IPS-18a (cell line): ENCODE measurements at regions not wholly inside any gene's neighbourhood (a gene's known extent, or its start where the extent isn't known, plus 50 kb on each side); places are given as distances from the start of the nearest gene placed in this dataset.

Experiments used
- H3K27ac ChIP-seq: one replicate; pipeline ENCODE4 v1.5.1; 2013; ENCODE audit warnings: low read length
- H3K27me3 ChIP-seq: one replicate; pipeline ENCODE4 v1.6.1; 2013; ENCODE audit warnings: mild to moderate bottlenecking, low read length; ENCODE audit not compliant: control insufficient read depth, insufficient read depth
- H3K36me3 ChIP-seq: one replicate; pipeline ENCODE4 v1.6.1; 2013; ENCODE audit warnings: low read depth, low read length; ENCODE audit not compliant: control insufficient read depth
- H3K4me1 ChIP-seq: one replicate; pipeline ENCODE4 v1.6.1; 2013; ENCODE audit warnings: low read depth, low read length; ENCODE audit not compliant: control insufficient read depth
- H3K4me3 ChIP-seq: one replicate; pipeline ENCODE4 v1.5.1; 2013; ENCODE audit warnings: low read length
- H3K9ac ChIP-seq: one replicate; pipeline ENCODE4 v1.6.1; 2013; ENCODE audit warnings: mild to moderate bottlenecking, low read length, moderate library complexity
- H3K9me3 ChIP-seq: one replicate; pipeline ENCODE4 v1.6.1; 2013; ENCODE audit warnings: low read depth, low read length; ENCODE audit not compliant: control insufficient read depth

GRCh38 chr12:114916124-114916523 is 232.1 kb upstream of the TBX3 start:
- no peaks in the 10 kb centered on the region for H3K9me3 ChIP-seq
- no peaks in the 10 kb centered on the region for H3K27me3 ChIP-seq
- H3K36me3 ChIP-seq, result no peaks in the 10 kb centered on the region
- no peak overlapping the region for H3K9ac ChIP-seq
- no peak overlapping the region for H3K27ac ChIP-seq
- H3K4me1 ChIP-seq, result no peaks in the 10 kb centered on the region
- no peak overlapping the region for H3K4me3 ChIP-seq

GRCh38 chr12:114913871-114914801 is 230.2 kb upstream of the TBX3 start:
- no peak overlapping the region for H3K4me3 ChIP-seq
- no peak overlapping the region for H3K27ac ChIP-seq
- no peak overlapping the region for H3K9ac ChIP-seq
- H3K36me3 ChIP-seq, result no peaks in the 10 kb centered on the region
- H3K4me1 ChIP-seq, result no peaks in the 10 kb centered on the region
- H3K27me3 ChIP-seq, result no peaks in the 10 kb centered on the region
- H3K9me3 ChIP-seq, result no peaks in the 10 kb centered on the region

- H3K4me1 ChIP-seq, result no peaks in the 10 kb centered on the region
- no peaks in the 10 kb centered on the region for H3K9me3 ChIP-seq
- H3K27me3 ChIP-seq, result no peaks in the 10 kb centered on the region
Observed at GRCh38 chr12:114912811-114913210, 228.8 kb upstream of the TBX3 start.

GRCh38 chr12:114911196-114911595 is 227.2 kb upstream of the TBX3 start:
- no peaks in the 10 kb centered on the region for H3K9me3 ChIP-seq
- no peak overlapping the region for H3K4me3 ChIP-seq
- H3K4me1 ChIP-seq, result no peaks in the 10 kb centered on the region
- no peak overlapping the region for H3K27ac ChIP-seq
- no peak overlapping the region for H3K9ac ChIP-seq
- H3K27me3 ChIP-seq, result no peaks in the 10 kb centered on the region
- H3K36me3 ChIP-seq, result no peaks in the 10 kb centered on the region

More at GRCh38 chr12:114912811-114913210, 228.8 kb upstream of the TBX3 start:
- Histone ChIP-seq H3K9ac (no peak overlapping the region), H3K4me3 (no peak overlapping the region), H3K27ac (no peak overlapping the region), H3K36me3 (no peaks in the 10 kb centered on the region)

GRCh38 chr12:114904254-114905003 is 220.5 kb upstream of the TBX3 start:
- no peaks in the 10 kb centered on the region for H3K36me3 ChIP-seq
- no peaks in the 10 kb centered on the region for H3K4me1 ChIP-seq
- H3K4me3 ChIP-seq, result no peak overlapping the region
- no peaks in the 10 kb centered on the region for H3K27me3 ChIP-seq
- no peak overlapping the region for H3K9ac ChIP-seq
- H3K27ac ChIP-seq, result no peak overlapping the region
- H3K9me3 ChIP-seq, result no peaks in the 10 kb centered on the region

- H3K4me1 ChIP-seq, result no peaks in the 10 kb centered on the region
- H3K9ac ChIP-seq, result no peak overlapping the region
- no peaks in the 10 kb centered on the region for H3K9me3 ChIP-seq
- no peak overlapping the region for H3K4me3 ChIP-seq
- no peak overlapping the region for H3K27ac ChIP-seq
- no peaks in the 10 kb centered on the region for H3K27me3 ChIP-seq
- no peaks in the 10 kb centered on the region for H3K36me3 ChIP-seq
Observed at GRCh38 chr12:114903083-114903691, 219.2 kb upstream of the TBX3 start.

- Histone ChIP-seq H3K4me3 (no peak overlapping the region), H3K9me3 (no peaks in the 10 kb centered on the region)
Observed at GRCh38 chr12:114902665-114903064, 218.7 kb upstream of the TBX3 start.

GRCh38 chr12:114901316-114901715 is 217.3 kb upstream of the TBX3 start:
- Histone ChIP-seq H3K9me3 (no peaks in the 10 kb centered on the region), H3K27me3 (no peaks in the 10 kb centered on the region), H3K36me3 (no peaks in the 10 kb centered on the region), H3K4me3 (no peak overlapping the region), H3K9ac (no peak overlapping the region), H3K4me1 (no peaks in the 10 kb centered on the region), H3K27ac (no peak overlapping the region)

More at GRCh38 chr12:114902665-114903064, 218.7 kb upstream of the TBX3 start:
- no peaks in the 10 kb centered on the region for H3K27me3 ChIP-seq
- H3K36me3 ChIP-seq, result no peaks in the 10 kb centered on the region
- H3K27ac ChIP-seq, result no peak overlapping the region
- H3K4me1 ChIP-seq, result no peaks in the 10 kb centered on the region
- no peak overlapping the region for H3K9ac ChIP-seq

- no peak overlapping the region for H3K27ac ChIP-seq
- H3K9me3 ChIP-seq, result no peaks in the 10 kb centered on the region
- no peaks in the 10 kb centered on the region for H3K36me3 ChIP-seq
- no peaks in the 10 kb centered on the region for H3K27me3 ChIP-seq
- no peak overlapping the region for H3K9ac ChIP-seq
- no peak overlapping the region for H3K4me3 ChIP-seq
- H3K4me1 ChIP-seq, result no peaks in the 10 kb centered on the region
Observed at GRCh38 chr12:114898159-114898558, 214.2 kb upstream of the TBX3 start.

GRCh38 chr12:114895827-114896226 is 211.9 kb upstream of the TBX3 start:
- no peak overlapping the region for H3K9ac ChIP-seq
- H3K4me3 ChIP-seq, result no peak overlapping the region
- no peaks in the 10 kb centered on the region for H3K9me3 ChIP-seq
- H3K27ac ChIP-seq, result no peak overlapping the region
- no peaks in the 10 kb centered on the region for H3K4me1 ChIP-seq
- no peaks in the 10 kb centered on the region for H3K36me3 ChIP-seq
- no peaks in the 10 kb centered on the region for H3K27me3 ChIP-seq

GRCh38 chr12:114895081-114895480 is 211.1 kb upstream of the TBX3 start:
- Histone ChIP-seq H3K9ac (no peak overlapping the region), H3K4me1 (no peaks in the 10 kb centered on the region), H3K36me3 (no peaks in the 10 kb centered on the region), H3K4me3 (no peak overlapping the region), H3K9me3 (no peaks in the 10 kb centered on the region), H3K27ac (no peak overlapping the region), H3K27me3 (no peaks in the 10 kb centered on the region)
